DOHH2 (cell line): ENCODE measurements at regions not wholly inside any gene's neighbourhood (a gene's known extent, or its start where the extent isn't known, plus 50 kb on each side); places are given as distances from the start of the nearest gene placed in this dataset.

ENCODE experiments used
- EZH2phosphoT487 ChIP-seq: fragments of 200-600 bp; sonication (generic); IDR thresholded peaks from 2 replicates; pipeline ENCODE4 v1.6.1; 2017; ENCODE audit warnings: borderline replicate concordance, mild to moderate bottlenecking, antibody characterized with exemption, low read length, moderate library complexity, mixed read lengths
- TF ChIP-seq, protein P1 (sequence below): fragments of 200-600 bp; sonication (generic); IDR thresholded peaks from one replicate; pipeline ENCODE4 v1.5.1; 2014; ENCODE audit warnings: antibody characterized with exemption, mild to moderate bottlenecking, low read depth, low read length; ENCODE audit not compliant: poor library complexity, severe bottlenecking

GRCh38 chrX:11867610-11868345 is 109.7 kb downstream of the MSL3 start:
- TF ChIP-seq, protein P1, sequence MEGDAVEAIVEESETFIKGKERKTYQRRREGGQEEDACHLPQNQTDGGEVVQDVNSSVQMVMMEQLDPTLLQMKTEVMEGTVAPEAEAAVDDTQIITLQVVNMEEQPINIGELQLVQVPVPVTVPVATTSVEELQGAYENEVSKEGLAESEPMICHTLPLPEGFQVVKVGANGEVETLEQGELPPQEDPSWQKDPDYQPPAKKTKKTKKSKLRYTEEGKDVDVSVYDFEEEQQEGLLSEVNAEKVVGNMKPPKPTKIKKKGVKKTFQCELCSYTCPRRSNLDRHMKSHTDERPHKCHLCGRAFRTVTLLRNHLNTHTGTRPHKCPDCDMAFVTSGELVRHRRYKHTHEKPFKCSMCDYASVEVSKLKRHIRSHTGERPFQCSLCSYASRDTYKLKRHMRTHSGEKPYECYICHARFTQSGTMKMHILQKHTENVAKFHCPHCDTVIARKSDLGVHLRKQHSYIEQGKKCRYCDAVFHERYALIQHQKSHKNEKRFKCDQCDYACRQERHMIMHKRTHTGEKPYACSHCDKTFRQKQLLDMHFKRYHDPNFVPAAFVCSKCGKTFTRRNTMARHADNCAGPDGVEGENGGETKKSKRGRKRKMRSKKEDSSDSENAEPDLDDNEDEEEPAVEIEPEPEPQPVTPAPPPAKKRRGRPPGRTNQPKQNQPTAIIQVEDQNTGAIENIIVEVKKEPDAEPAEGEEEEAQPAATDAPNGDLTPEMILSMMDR, result no peak
- no peak for TF ChIP-seq EZH2phosphoT487
